ENCODE measurements at regions not wholly inside any gene's neighbourhood (a gene's known extent, or its start where the extent isn't known, plus 50 kb on each side); places are given as distances from the start of the nearest gene placed in this dataset.
A peak's percentile ranks its signal among the peaks of the same experiment; 100 is the strongest.

GRCh38 chr13:104984296-104984818 is 1551.1 kb downstream of the EFNB2 start:
- Histone ChIP-seq H3K27ac (peak overlapping the region; percentile 47), H3K36me3 (no peaks in the 10 kb centered on the region), H3K4me1 (ENCODE audit: low read depth) (peaks cover 11% of the 10 kb centered on the region), H3K9me3 (ENCODE audit: low read depth) (no peaks in the 10 kb centered on the region), H3K4me3 (no peak overlapping the region), H3K27me3 (no peaks in the 10 kb centered on the region)
- peak; percentile 71 to 72 for DNase-seq (ENCODE audit: low read depth in 1 of 2, low spot score in 1 of 2)
- TF ChIP-seq CTCF (IDR thresholded peaks at IDR 0.05; ENCODE audit: low read depth, low read length) = no peak

DNA sequence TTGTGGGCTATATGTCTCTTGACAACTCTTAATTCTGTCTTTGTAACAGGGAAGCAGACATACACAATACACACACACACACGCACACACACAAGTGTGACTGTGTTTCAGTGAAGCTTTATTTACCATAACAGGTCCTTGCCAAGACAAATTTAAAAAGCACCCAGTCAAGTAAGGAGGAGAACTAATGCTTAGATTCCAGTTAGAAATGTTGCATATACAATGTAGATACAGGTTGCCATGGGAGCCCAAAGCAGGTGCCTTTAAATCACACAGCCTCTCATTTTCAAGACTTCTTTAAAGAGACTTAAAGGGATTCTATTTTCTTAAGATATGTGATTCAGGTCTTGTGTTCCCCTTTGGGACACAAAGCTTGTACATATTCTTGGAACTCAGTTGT is 1551.9 kb downstream of the EFNB2 start:
- Histone ChIP-seq H3K4me1 (ENCODE audit: low read depth) (peaks cover 11% of the 10 kb centered on the region), H3K27me3 (no peaks in the 10 kb centered on the region), H3K36me3 (no peaks in the 10 kb centered on the region), H3K9me3 (ENCODE audit: low read depth) (no peaks in the 10 kb centered on the region), H3K4me3 (no peak overlapping the region), H3K27ac (no peak overlapping the region)
- no peak for TF ChIP-seq CTCF (IDR thresholded peaks at IDR 0.05; ENCODE audit: low read depth, low read length)
- no peak for DNase-seq (ENCODE audit: low read depth in 1 of 2, low spot score in 1 of 2)

GRCh38 chr13:104980586-104980985 is 1554.9 kb downstream of the EFNB2 start:
- no peak overlapping the region for H3K27ac ChIP-seq
- H3K27me3 ChIP-seq = no peaks in the 10 kb centered on the region
- no peak overlapping the region for H3K4me3 ChIP-seq
- no peaks in the 10 kb centered on the region for H3K9me3 ChIP-seq (ENCODE audit: low read depth)
- no peak for DNase-seq (ENCODE audit: low read depth in 1 of 2, low spot score in 1 of 2)
- peaks cover 11% of the 10 kb centered on the region for H3K4me1 ChIP-seq (ENCODE audit: low read depth)
- no peak for TF ChIP-seq CTCF (IDR thresholded peaks at IDR 0.05; ENCODE audit: low read depth, low read length)
- H3K36me3 ChIP-seq = no peaks in the 10 kb centered on the region

GRCh38 chr13:104979281-104980030 is 1556.0 kb downstream of the EFNB2 start:
- Histone ChIP-seq H3K27ac (no peak overlapping the region), H3K36me3 (no peaks in the 10 kb centered on the region), H3K4me1 (ENCODE audit: low read depth) (peaks cover 9% of the 10 kb centered on the region), H3K4me3 (no peak overlapping the region), H3K9me3 (ENCODE audit: low read depth) (no peaks in the 10 kb centered on the region), H3K27me3 (no peaks in the 10 kb centered on the region)
- DNase-seq (ENCODE audit: low read depth in 1 of 2, low spot score in 1 of 2) = no peak
- no peak for TF ChIP-seq CTCF (IDR thresholded peaks at IDR 0.05; ENCODE audit: low read depth, low read length)

DNA sequence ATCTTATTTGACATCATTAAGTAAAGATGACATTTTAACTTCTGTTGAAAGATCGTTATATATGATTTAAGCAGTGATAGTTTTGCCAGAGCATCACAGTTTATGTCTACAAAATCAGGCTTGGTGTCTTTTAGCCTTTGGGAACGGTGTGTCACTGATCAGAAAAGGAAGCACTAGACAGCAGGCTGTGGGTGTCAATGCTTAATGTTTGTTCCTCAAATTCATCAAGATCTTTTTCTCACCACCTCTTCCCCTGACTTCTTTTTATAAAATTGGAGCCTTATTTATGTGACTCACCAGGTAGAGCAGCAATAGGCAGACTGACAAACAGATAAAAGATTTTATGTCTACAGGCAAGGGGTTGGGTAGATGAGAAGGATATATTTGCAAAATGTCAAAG is 1558.5 kb downstream of the EFNB2 start:
- DNase-seq (ENCODE audit: low read depth in 1 of 2, low spot score in 1 of 2) = no peak
- Histone ChIP-seq H3K27me3 (no peaks in the 10 kb centered on the region), H3K4me3 (no peak overlapping the region), H3K36me3 (no peaks in the 10 kb centered on the region), H3K4me1 (ENCODE audit: low read depth) (no peaks in the 10 kb centered on the region), H3K27ac (no peak overlapping the region), H3K9me3 (ENCODE audit: low read depth) (no peaks in the 10 kb centered on the region)
- no peak for TF ChIP-seq CTCF (IDR thresholded peaks at IDR 0.05; ENCODE audit: low read depth, low read length)

Measured in cardiac muscle cell (in vitro differentiated cells and primary cell).